OCI-LY7 (cell line): ENCODE measurements at regions not wholly inside any gene's neighbourhood (a gene's known extent, or its start where the extent isn't known, plus 50 kb on each side); places are given as distances from the start of the nearest gene placed in this dataset.

ENCODE experiments used
- EZH2phosphoT487 ChIP-seq: fragments of 200-600 bp; sonication (generic); IDR thresholded peaks from 2 replicates; pipeline ENCODE4 v1.6.1; 2018; ENCODE audit warnings: low read depth, borderline replicate concordance, mild to moderate bottlenecking, mixed run types, antibody characterized with exemption, low read length, moderate library complexity, mixed read lengths
- TF ChIP-seq, protein P1 (sequence below): fragments of 200-600 bp; sonication (generic); conservative IDR thresholded peaks from 2 replicates; pipeline ENCODE4 v1.5.1; 2014; ENCODE audit warnings: mild to moderate bottlenecking, antibody characterized with exemption, low read length, moderate library complexity, mixed read lengths

DNA sequence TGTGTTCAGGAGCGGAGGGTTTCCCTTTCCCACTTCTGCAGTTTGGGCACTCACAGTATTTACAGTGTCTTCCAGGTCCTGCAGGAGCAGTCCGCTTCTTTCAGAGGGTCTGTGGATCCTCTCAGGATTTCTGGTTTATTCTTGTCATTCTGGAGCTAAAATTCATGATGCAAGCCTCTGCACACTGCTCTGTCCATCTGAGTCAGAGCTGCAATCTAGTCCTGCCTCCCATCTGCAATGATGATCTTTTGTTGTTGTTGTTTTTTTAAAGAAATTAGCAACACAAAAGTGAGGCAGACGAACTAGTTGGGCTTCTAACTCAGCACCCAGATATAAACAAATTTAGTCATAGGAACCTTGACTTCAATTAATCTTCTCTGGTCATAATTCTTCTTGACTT lies 86.5 kb downstream of the DLEU7 start:
- TF ChIP-seq, protein P1, sequence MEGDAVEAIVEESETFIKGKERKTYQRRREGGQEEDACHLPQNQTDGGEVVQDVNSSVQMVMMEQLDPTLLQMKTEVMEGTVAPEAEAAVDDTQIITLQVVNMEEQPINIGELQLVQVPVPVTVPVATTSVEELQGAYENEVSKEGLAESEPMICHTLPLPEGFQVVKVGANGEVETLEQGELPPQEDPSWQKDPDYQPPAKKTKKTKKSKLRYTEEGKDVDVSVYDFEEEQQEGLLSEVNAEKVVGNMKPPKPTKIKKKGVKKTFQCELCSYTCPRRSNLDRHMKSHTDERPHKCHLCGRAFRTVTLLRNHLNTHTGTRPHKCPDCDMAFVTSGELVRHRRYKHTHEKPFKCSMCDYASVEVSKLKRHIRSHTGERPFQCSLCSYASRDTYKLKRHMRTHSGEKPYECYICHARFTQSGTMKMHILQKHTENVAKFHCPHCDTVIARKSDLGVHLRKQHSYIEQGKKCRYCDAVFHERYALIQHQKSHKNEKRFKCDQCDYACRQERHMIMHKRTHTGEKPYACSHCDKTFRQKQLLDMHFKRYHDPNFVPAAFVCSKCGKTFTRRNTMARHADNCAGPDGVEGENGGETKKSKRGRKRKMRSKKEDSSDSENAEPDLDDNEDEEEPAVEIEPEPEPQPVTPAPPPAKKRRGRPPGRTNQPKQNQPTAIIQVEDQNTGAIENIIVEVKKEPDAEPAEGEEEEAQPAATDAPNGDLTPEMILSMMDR: no peak
- no peak for TF ChIP-seq EZH2phosphoT487
